Testis (tissue), 2 donors: ENCODE measurements at regions not wholly inside any gene's neighbourhood (a gene's known extent, or its start where the extent isn't known, plus 50 kb on each side); places are given as distances from the start of the nearest gene placed in this dataset.

Source experiments
- DNase-seq: peaks from one replicate; pipeline ENCODE4 v3.0.0-alpha.2; 2019
- H3K27ac ChIP-seq, 2 donors: fragments of 200-600 bp; sonication (generic); one replicate each; pipeline ENCODE4 v1.5.1; 2019
- H3K27me3 ChIP-seq: fragments of 200-600 bp; sonication (generic); one replicate; pipeline ENCODE4 v1.5.1; 2019
- H3K36me3 ChIP-seq: fragments of 200-600 bp; sonication (generic); one replicate; pipeline ENCODE4 v1.5.1; 2017; ENCODE audit warnings: low read depth; ENCODE audit errors: missing control alignments
- H3K4me1 ChIP-seq: fragments of 200-600 bp; sonication (generic); one replicate; pipeline ENCODE4 v1.5.1; 2019
- H3K4me3 ChIP-seq, 2 donors: fragments of 200-600 bp; sonication (generic); one replicate each; pipeline ENCODE4 v1.5.1; 2017 to 2019
- H3K9me3 ChIP-seq: fragments of 200-600 bp; sonication (generic); one replicate; pipeline ENCODE4 v1.5.1; 2017
- CTCF ChIP-seq, 3 experiments: fragments of 450-650 bp in 2 of 3; fragments of 200-600 bp in 1 of 3; sonication (generic) in 1 of 3; IDR thresholded peaks; one replicate each; pipeline ENCODE4 v1.5.1; 2016 to 2019; ENCODE audit warnings: antibody characterized with exemption in 3 of 3, mild to moderate bottlenecking in 2 of 3, moderate library complexity in 1 of 3
- POLR2A ChIP-seq: fragments of 450-650 bp; IDR thresholded peaks from one replicate; pipeline ENCODE4 v1.6.1; 2017; ENCODE audit warnings: antibody characterized with exemption, mild to moderate bottlenecking, moderate library complexity
- WGBS, 2 donors: methylation state at CpG; one replicate each; pipeline ENCODE4 v1.1.5; 2018; 5-methylcytosine and 5-hydroxymethylcytosine counted together
- intact Hi-C: fragments of 100-400 bp; cut with DNase I; formaldehyde crosslinking; loops from one replicate; pipeline ENCODE4 v1.15.1; 2023; ENCODE audit warnings: low total_unique reads

GRCh38 chr18:1012775-1013174 lies 108.1 kb downstream of the ADCYAP1 start:
- Histone ChIP-seq H3K27ac (no peak overlapping the region), H3K27me3 (no peaks in the 10 kb centered on the region), H3K4me3 (no peak overlapping the region), H3K36me3 (no peaks in the 10 kb centered on the region), H3K4me1 (peaks cover 6% of the 10 kb centered on the region), H3K9me3 (no peaks in the 10 kb centered on the region)
- WGBS, 2 donors, result 63 to 75% methylated on average over 1 of the region's 1 CpG
- DNase-seq, result no peak
- intact Hi-C loops, result no loop called here
- no peak for TF ChIP-seq CTCF (IDR thresholded peaks at IDR 0.05)
- no peak for TF ChIP-seq POLR2A

- no peaks in the 10 kb centered on the region for H3K36me3 ChIP-seq
- no peaks in the 10 kb centered on the region for H3K27me3 ChIP-seq
- H3K4me1 ChIP-seq, result peaks cover 6% of the 10 kb centered on the region
- H3K4me3 ChIP-seq, result no peak overlapping the region
- intact Hi-C loops, result no loop called here
- H3K9me3 ChIP-seq, result no peaks in the 10 kb centered on the region
- TF ChIP-seq CTCF (IDR thresholded peaks at IDR 0.05) (no peak), POLR2A (no peak)
- no peak for DNase-seq
- 67 to 87% methylated on average over 1 of the region's 1 CpG for WGBS, 2 donors
- no peak overlapping the region for H3K27ac ChIP-seq
Measured at GRCh38 chr18:1013951-1014350, 109.3 kb downstream of the ADCYAP1 start.

- Histone ChIP-seq H3K4me3 (no peak overlapping the region), H3K4me1 (peaks cover 6% of the 10 kb centered on the region), H3K9me3 (no peaks in the 10 kb centered on the region), H3K36me3 (no peaks in the 10 kb centered on the region), H3K27ac (no peak overlapping the region), H3K27me3 (no peaks in the 10 kb centered on the region)
- TF ChIP-seq POLR2A, result no peak
- TF ChIP-seq CTCF (IDR thresholded peaks at IDR 0.05), result no peak
- 24 to 37% methylated on average over 6 of the region's 6 CpGs for WGBS, 2 donors
- intact Hi-C loops, result no loop called here
- no peak for DNase-seq
Measured at GRCh38 chr18:1014509-1014908, 109.8 kb downstream of the ADCYAP1 start.

- TF ChIP-seq CTCF (IDR thresholded peaks at IDR 0.05), result no peak
- TF ChIP-seq POLR2A, result no peak
- H3K9me3 ChIP-seq, result no peaks in the 10 kb centered on the region
- DNase-seq, result no peak
- H3K36me3 ChIP-seq, result no peaks in the 10 kb centered on the region
- intact Hi-C loops, result no loop called here
- H3K27me3 ChIP-seq, result no peaks in the 10 kb centered on the region
- no peak overlapping the region for H3K4me3 ChIP-seq
- H3K4me1 ChIP-seq, result peaks cover 6% of the 10 kb centered on the region
- no peak overlapping the region for H3K27ac ChIP-seq
Measured at GRCh38 chr18:1014951-1015624, 110.4 kb downstream of the ADCYAP1 start.

- no peak overlapping the region for H3K4me3 ChIP-seq
- H3K4me1 ChIP-seq, result peaks cover 6% of the 10 kb centered on the region
- no peaks in the 10 kb centered on the region for H3K36me3 ChIP-seq
- intact Hi-C loops, result no loop called here
- TF ChIP-seq CTCF (IDR thresholded peaks at IDR 0.05), result no peak
- TF ChIP-seq POLR2A, result no peak
- DNase-seq, result no peak
- H3K9me3 ChIP-seq, result no peaks in the 10 kb centered on the region
- H3K27me3 ChIP-seq, result no peaks in the 10 kb centered on the region
- no peak overlapping the region for H3K27ac ChIP-seq
- 35 to 45% methylated on average over 2 of the region's 2 CpGs for WGBS, 2 donors
Measured at GRCh38 chr18:1015777-1016176, 111.1 kb downstream of the ADCYAP1 start.
